Hepatocyte (in vitro differentiated cells): ENCODE measurements at regions not wholly inside any gene's neighbourhood (a gene's known extent, or its start where the extent isn't known, plus 50 kb on each side); places are given as distances from the start of the nearest gene placed in this dataset.
"Not testable (repeated sequence)": the region's sequence is repeated elsewhere in the genome, so short reads cannot be mapped to it uniquely, and the experiment has no call there.

Experiments used
- EZH2phosphoT487 ChIP-seq: fragments of 200-600 bp; sonication (generic); IDR thresholded peaks from one replicate; pipeline ENCODE4 v1.6.1; 2018; ENCODE audit warnings: antibody characterized with exemption, mild to moderate bottlenecking, low read depth, moderate library complexity; ENCODE audit not compliant: unreplicated experiment, severe bottlenecking
- TF ChIP-seq, protein P1 (sequence below): fragments of 200-600 bp; sonication (generic); IDR thresholded peaks from 2 replicates; pipeline ENCODE4 v1.5.1; 2016; ENCODE audit warnings: antibody characterized with exemption, mild to moderate bottlenecking; ENCODE audit not compliant: poor library complexity

DNA sequence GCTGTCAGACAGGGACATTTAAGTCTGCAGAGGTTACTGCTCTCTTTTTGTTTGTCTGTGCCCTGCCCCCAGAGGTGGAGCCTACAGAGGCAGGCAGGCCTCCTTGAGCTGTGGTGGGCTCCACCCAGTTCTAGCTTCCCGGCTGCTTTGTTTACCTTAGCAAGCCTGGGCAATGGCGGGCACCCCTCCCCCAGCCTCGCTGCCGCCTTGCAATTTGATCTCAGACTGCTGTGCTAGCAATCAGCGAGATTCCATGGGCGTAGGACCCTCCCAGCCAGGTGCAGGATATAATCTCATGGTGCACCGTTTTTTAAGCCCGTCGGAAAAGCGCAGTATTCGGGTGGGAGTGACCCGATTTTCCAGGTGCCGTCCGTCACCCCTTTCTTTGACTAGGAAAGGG, 235.6 kb downstream of the BRINP2 start:
- TF ChIP-seq, protein P1, sequence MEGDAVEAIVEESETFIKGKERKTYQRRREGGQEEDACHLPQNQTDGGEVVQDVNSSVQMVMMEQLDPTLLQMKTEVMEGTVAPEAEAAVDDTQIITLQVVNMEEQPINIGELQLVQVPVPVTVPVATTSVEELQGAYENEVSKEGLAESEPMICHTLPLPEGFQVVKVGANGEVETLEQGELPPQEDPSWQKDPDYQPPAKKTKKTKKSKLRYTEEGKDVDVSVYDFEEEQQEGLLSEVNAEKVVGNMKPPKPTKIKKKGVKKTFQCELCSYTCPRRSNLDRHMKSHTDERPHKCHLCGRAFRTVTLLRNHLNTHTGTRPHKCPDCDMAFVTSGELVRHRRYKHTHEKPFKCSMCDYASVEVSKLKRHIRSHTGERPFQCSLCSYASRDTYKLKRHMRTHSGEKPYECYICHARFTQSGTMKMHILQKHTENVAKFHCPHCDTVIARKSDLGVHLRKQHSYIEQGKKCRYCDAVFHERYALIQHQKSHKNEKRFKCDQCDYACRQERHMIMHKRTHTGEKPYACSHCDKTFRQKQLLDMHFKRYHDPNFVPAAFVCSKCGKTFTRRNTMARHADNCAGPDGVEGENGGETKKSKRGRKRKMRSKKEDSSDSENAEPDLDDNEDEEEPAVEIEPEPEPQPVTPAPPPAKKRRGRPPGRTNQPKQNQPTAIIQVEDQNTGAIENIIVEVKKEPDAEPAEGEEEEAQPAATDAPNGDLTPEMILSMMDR: not testable (repeated sequence)
- not testable (repeated sequence) for TF ChIP-seq EZH2phosphoT487
